HG03469 (cell line): ENCODE measurements at regions not wholly inside any gene's neighbourhood (a gene's known extent, or its start where the extent isn't known, plus 50 kb on each side); places are given as distances from the start of the nearest gene placed in this dataset.

Experiments
- ATAC-seq: cut with Tn5 transposase; IDR thresholded peaks from one replicate; pipeline ENCODE4 v1.9.1; 2021; ENCODE audit warnings: mild to moderate bottlenecking, moderate library complexity, moderate number of reproducible peaks; ENCODE audit not compliant: unreplicated experiment

DNA sequence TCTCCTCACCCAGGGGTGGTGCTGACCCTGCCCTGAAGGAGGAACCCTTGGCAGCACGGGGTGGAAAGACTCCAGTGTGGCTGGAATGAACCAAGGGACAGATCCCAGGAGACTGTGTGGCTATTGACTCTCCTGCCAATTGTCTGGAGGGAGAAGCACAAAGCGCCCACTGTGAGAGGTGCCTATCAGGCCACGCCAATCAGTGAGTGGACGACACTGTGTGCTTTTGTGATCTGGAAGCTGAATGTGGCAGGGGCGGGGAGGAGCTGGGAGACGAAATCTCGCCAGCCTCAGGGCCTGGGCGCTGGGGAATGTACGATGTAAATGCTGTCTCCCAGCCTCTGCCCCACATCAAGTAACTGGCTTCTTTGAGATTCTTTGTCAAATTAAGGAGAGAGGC is 167.1 kb downstream of the ZBTB18 start:
- no peak for ATAC-seq

DNA sequence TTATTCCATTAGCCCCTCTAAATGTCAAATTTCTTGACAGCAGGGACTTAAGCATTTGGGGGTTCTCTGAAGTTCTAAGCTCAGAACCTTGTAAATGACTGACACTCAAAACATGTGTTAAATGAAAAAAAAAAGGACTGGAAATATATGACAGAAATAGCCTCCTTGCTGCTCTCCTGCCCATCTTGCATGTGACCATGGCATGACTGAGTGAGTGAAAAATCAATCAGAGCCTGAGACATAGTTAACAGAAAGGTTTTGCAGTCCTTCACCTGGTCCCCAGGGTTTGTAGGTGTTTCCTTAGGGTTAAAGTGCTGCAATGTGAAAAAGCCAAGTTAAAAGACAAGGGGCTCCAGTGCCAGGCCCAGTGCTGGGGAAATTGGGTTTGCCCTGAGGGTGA is 168.1 kb downstream of the ZBTB18 start:
- no peak for ATAC-seq

GRCh38 chr1:244219802-244220201 is 168.7 kb downstream of the ZBTB18 start:
- ATAC-seq, result no peak

DNA sequence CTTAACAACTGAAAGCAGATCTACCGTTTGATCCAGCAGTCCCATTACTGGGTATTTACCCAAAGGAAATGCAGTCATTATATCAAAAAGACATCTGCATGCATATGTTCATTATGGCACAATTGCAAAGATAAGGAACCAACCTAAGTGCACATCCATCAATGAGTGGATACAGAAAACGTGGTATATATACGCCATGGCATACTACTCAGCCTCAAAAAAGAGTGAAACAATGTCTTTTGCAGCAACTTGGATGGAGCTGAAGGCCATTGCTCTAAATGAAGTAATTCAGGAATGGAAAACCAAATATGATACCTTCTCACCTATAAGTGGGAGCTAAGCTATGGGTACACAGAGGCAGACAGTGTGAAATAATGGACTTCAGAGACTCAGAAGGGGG is 169.3 kb downstream of the ZBTB18 start:
- ATAC-seq, result no peak

DNA sequence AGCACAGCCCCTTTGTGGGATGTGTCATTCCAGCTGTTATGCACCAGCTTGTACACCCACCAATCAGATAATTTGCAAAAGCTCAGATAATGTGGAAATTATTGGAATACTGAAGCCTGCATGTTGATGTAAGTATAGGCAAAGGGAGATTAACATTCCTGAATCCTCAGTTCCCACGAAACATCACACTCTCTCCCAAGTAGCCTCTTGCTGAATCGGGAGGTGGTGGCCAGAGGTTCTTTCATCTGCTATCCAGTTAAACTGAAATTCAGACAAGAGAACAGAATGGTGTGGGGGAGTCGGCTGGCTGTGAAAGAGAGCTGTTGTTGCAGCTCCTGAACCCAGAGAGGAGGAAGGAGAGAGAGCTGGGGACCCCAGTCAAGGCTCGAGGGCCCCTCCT is 170.9 kb downstream of the ZBTB18 start:
- no peak for ATAC-seq

GRCh38 chr1:244224487-244225430 is 173.7 kb downstream of the ZBTB18 start:
- ATAC-seq, result no peak

GRCh38 chr1:244226435-244226834 is 175.4 kb downstream of the ZBTB18 start:
- ATAC-seq, result no peak

GRCh38 chr1:244230470-244230869 is 179.4 kb downstream of the ZBTB18 start:
- ATAC-seq, result no peak

GRCh38 chr1:244231193-244231571 is 180.1 kb downstream of the ZBTB18 start:
- no peak for ATAC-seq

DNA sequence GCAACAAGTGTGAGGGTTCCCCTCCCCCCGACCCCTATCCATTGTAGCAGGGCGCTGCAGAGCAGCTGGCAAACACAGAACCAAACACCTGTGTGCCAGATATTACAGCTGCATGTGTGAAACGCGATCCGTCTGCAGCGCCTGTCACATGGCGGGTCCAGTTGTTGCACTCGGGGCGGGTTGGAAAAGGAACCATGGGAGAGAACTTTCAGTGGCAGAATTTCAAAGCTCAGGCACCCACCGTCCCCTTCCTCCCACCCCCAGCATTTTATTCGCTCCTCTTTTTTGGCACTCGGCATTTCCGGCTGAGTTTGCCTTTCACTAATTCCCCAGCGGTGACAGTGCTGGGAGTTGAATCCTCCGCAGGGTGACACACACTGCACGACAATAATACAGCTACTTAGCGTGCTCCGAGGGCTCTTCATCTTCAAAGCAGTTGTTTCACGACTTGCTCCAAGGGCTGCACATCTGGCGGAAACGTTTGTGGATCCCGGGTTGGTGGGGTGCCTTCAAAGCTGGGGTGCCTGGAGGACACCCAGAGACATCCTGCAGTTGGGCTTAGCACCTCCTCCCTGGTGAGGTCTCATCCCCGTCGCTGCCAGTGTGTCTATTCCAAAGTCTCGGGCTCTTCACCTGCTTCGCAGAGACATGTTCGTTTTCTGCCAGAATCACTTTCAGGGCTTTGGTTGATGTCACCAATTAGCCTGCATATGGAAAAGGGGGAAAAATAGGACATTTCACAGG is 180.7 kb downstream of the ZBTB18 start:
- ATAC-seq, result no peak

DNA sequence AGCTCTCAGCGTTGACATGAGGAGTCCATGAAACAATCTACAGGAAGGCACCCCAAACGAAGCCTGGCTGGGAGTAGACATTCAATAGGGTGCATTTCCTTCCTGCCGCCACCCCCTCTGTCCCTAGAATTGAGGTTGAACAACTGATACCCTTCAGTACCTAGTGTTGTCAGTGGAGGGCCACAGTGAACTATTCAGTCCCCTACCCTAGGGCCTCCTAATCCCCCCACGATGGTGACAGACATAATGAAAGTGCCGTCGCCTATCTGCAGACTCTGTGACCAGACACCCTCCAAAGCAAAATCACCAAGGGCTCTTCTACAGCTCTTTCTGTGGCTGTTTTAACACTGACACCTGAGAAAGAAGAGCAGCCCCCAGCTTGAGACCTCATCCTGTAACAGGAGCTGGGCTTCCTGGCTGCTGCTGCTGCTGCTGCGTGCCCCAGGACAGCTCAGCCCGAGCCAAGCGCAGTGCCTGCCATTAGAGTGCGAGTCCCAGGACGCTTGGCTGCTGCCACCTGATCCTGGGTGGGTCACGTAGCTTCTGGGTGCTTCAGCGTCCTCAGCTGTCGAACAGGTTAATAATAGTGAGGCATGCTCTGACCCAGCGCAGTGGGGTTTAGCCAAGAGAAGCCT is 183.0 kb downstream of the ZBTB18 start:
- ATAC-seq, result no peak

DNA sequence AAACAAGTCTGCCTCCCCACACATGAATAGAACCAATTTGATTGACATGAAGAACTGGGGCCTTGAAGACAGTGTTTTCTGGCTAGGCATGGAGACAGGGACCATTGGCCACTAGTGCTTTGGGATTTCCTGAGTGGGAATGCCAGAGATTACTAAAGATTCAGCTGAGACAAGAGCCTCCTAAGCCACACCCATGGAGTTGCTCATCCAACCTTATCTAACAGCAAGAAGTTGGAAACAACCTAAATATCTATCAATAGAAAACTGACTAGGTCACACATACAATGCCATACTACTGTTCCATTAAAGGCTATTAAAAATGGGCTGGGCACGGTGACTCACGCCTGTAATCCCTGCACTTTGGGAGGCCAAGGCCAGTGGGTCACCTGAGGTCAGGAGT is 184.1 kb downstream of the ZBTB18 start:
- ATAC-seq, result no peak

- ATAC-seq, result no peak
Observed at GRCh38 chr1:244236101-244236500, 185.0 kb downstream of the ZBTB18 start.

GRCh38 chr1:244236721-244237120 is 185.6 kb downstream of the ZBTB18 start:
- ATAC-seq, result no peak

GRCh38 chr1:244237445-244237844 is 186.4 kb downstream of the ZBTB18 start:
- ATAC-seq, result no peak

DNA sequence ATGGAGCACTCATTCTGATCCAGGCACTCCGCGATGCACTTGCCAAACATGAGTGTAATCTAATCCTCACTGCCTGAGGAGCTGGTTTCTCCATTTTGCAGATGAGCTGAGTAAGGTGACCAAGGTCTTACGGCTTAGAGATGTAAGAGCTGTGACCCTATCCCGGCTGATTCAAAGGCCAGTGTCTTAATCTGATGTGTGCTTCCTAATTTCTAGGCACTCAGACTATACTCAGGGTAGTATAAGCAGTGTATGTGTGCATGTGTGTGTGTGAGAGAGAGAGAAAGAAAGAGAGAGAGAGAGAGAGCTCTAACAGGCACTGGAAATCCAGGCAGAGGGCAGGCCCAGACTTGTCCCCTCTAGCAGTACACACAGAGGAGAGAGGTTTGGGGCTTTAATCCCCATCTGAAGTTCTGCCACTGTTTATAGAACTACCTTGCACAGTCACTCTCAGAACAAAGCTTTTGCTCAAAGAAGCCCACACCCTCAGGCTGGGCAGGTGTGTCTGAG is 188.2 kb downstream of the ZBTB18 start:
- ATAC-seq, result no peak

- no peak for ATAC-seq
Observed at GRCh38 chr1:244241438-244241837, 190.4 kb downstream of the ZBTB18 start.

DNA sequence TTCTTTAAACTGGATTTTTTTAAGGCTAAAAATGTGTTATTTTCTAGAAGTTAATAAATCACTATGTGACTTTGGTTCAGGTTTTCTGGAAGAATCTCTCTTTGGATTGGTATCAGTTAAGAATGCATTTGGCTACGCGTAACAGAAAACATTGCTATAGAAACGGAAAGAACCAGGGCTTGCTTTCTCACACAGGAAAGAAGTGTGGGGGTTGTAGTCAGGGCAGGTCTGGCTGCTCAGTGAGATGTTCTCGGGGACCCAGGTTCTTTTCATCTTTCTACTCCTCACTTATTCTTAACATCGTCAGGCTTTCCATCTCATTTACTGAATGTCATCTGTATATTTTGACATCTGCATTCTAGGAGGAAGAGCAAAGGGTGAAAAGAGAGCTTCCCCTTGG is 191.4 kb downstream of the ZBTB18 start:
- no peak for ATAC-seq

DNA sequence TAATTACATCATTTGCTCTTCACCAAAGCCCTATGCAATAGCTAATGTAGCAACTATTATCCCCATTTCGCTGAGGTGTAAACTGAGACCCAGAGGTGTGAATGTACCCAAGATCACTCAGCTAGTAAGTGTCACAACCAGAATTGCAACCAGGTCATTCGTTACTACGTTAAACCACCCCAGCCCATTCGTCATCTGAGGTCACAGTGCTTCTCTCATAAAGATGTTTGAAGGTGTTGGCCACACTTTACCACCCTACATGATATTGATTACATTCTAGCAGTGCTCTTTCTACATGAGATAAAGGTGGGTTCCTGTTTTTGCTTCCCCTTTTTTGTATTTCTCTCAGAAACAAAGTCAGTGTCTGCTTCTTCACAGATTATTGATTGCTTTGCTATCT is 195.3 kb downstream of the ZBTB18 start:
- no peak for ATAC-seq

- ATAC-seq, result no peak
Observed at GRCh38 chr1:244248426-244248825, 197.3 kb downstream of the ZBTB18 start.

DNA sequence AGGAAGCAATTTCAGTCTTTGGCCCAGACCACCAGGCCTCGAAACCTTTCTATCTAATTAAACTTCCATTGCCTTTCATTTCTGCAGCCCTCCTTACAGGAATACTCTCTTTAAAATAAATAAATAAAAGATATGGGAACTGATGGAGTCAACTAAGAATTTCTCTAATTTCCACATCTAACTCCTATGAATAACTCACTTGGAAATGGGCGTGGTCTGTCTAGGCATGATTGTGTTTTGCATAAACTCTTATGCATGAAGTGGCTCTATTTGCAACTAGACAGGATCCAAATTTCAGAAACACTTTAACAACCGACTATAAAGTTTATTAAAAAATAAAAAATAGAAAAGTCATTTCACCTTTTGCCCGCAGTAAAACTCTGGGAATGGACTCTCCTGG is 199.5 kb downstream of the ADSS2 start:
- ATAC-seq, result no peak
